HepG2 (cell line): ENCODE measurements at regions not wholly inside any gene's neighbourhood (a gene's known extent, or its start where the extent isn't known, plus 50 kb on each side); places are given as distances from the start of the nearest gene placed in this dataset.

ENCODE experiments used
- ATAC-seq: fragments of 200-7000 bp; cut with Tn5 transposase; 3 replicates; pipeline ENCODE4 v1.9.1; 2020; ENCODE audit warnings: mild to moderate bottlenecking, moderate library complexity
- BruUV-seq: library from RNA; stranded (reverse); fragments of 400-500 nt; replicated peaks from 2 replicates; lab custom pipeline; 2021; lab: Mats Ljungman, UMichigan
- CTCF ChIA-PET: fragments of 300-600 bp; formaldehyde crosslinking; extraction: SDS; loops from one replicate; lab custom pipeline; 2021; ENCODE audit warnings: low total read pairs, inconsistent platforms, low intra/inter-chr PET ratio; lab: Yijun Ruan, JAX
- POLR2A ChIA-PET: fragments of 350-600 bp; sonication (Branson Sonifier 250); formaldehyde crosslinking; loops from one replicate; lab custom pipeline; 2020; ENCODE audit warnings: antibody characterized with exemption, inconsistent platforms; lab: Yijun Ruan, JAX
- DNase-seq: peaks from one replicate; pipeline ENCODE4 v3.0.0-alpha.2; 2015; ENCODE audit warnings: low spot score
- FAIRE-seq: peaks from 3 replicates; lab custom pipeline; 2011; peaks lifted over from hg19 to GRCh38; lab: Jason Lieb, UNC
- H2AFZ ChIP-seq: one replicate; pipeline ENCODE4 v1.6.1; 2011; ENCODE audit warnings: low read length, inconsistent platforms
- H3K27ac ChIP-seq: fragments of 300-600 bp; 3 replicates; pipeline ENCODE4 v1.8.0; 2011; ENCODE audit warnings: mixed run types, mild to moderate bottlenecking, mixed read lengths, low read length, inconsistent platforms; ENCODE audit not compliant: insufficient read depth; ENCODE audit errors: extremely low read length
- H3K27me3 ChIP-seq, 2 experiments: fragments of 200-600 bp in 1 of 2; 2 replicates in 1 of 2; 3 replicates in 1 of 2; pipeline versions ENCODE4 v1.6.0 to v1.8.0; 2011; ENCODE audit warnings: low read length in 2 of 2, mild to moderate bottlenecking in 2 of 2, moderate library complexity in 2 of 2, inconsistent platforms in 1 of 2; ENCODE audit not compliant: insufficient read depth in 2 of 2, control insufficient read depth in 1 of 2
- H3K36me3 ChIP-seq, 2 experiments: fragments of 200-600 bp in 1 of 2; replicated peaks in 1 of 2; 2 replicates in 1 of 2; 3 replicates in 1 of 2; pipeline versions ENCODE4 v1.5.1 to v1.8.0; 2011; ENCODE audit warnings: low read length in 2 of 2, inconsistent platforms in 1 of 2; ENCODE audit not compliant: insufficient read depth in 2 of 2, control insufficient read depth in 1 of 2
- H3K4me1 ChIP-seq: 2 replicates; pipeline ENCODE4 v1.5.1; 2012; ENCODE audit warnings: low read length, inconsistent platforms; ENCODE audit not compliant: insufficient read depth
- H3K4me2 ChIP-seq: 2 replicates; pipeline ENCODE4 v1.6.0; 2011; ENCODE audit warnings: low read depth, low read length, inconsistent platforms
- H3K4me3 ChIP-seq, 3 experiments: fragments of 200-600 bp in 1 of 3; sonication (generic), shearing (Covaris generic) in 1 of 3; replicated peaks in 1 of 3; 2 replicates each; pipeline ENCODE4 v1.5.1; 2011 to 2016; ENCODE audit warnings: low read length in 3 of 3, inconsistent platforms in 2 of 3, low read depth in 2 of 3, mild to moderate bottlenecking in 2 of 3, control low read depth in 1 of 3, mixed read lengths in 1 of 3; ENCODE audit not compliant: insufficient read depth in 1 of 3
- H3K79me2 ChIP-seq: one replicate; pipeline ENCODE4 v1.6.1; 2011; ENCODE audit warnings: low read length, inconsistent platforms; ENCODE audit not compliant: insufficient read depth
- H3K9ac ChIP-seq: 2 replicates; pipeline ENCODE4 v1.6.0; 2011; ENCODE audit warnings: mild to moderate bottlenecking, low read depth, low read length, inconsistent platforms; ENCODE audit not compliant: insufficient read depth
- H3K9me3 ChIP-seq: 2 replicates; pipeline ENCODE4 v1.5.1; 2012; ENCODE audit warnings: mild to moderate bottlenecking, low read length
- H4K20me1 ChIP-seq: 2 replicates; pipeline ENCODE4 v1.6.0; 2011; ENCODE audit warnings: inconsistent platforms, mild to moderate bottlenecking, low read length, moderate library complexity; ENCODE audit not compliant: insufficient read depth
- ATAD3A ChIP-seq: sonication (generic); formaldehyde crosslinking; IDR thresholded peaks from 2 replicates; pipeline ENCODE4 v1.4.0; 2020; ENCODE audit warnings: missing genetic modification reagents
- CENPT ChIP-seq: sonication (generic); formaldehyde crosslinking; IDR thresholded peaks from 2 replicates; pipeline ENCODE4 v1.8.0; 2022; ENCODE audit warnings: low read depth, mild to moderate bottlenecking, moderate library complexity, missing genetic modification reagents
- GLMP ChIP-seq: sonication (generic); formaldehyde crosslinking; IDR thresholded peaks from 2 replicates; pipeline ENCODE4 v1.9.0; 2021; ENCODE audit warnings: missing genetic modification reagents, mild to moderate bottlenecking, borderline replicate concordance
- HNRNPL ChIP-seq: fragments of 200-400 bp; formaldehyde crosslinking; IDR thresholded peaks from 2 replicates; pipeline ENCODE4 v1.6.1; 2017; ENCODE audit warnings: mild to moderate bottlenecking, low read depth, low read length
- MYC ChIP-seq: sonication (generic); formaldehyde crosslinking; IDR thresholded peaks from 2 replicates; pipeline ENCODE4 v1.9.0; 2021; ENCODE audit warnings: missing genetic modification reagents, borderline replicate concordance
- XBP1 ChIP-seq: sonication (generic); formaldehyde crosslinking; IDR thresholded peaks from 2 replicates; pipeline ENCODE4 v1.5.0; 2020; ENCODE audit warnings: missing genetic modification reagents
- ZNF44 ChIP-seq: sonication (generic); formaldehyde crosslinking; IDR thresholded peaks from 2 replicates; pipeline ENCODE4 v1.5.1; 2020; ENCODE audit warnings: mild to moderate bottlenecking, missing genetic modification reagents
- ZNF644 ChIP-seq: IDR thresholded peaks from 2 replicates; pipeline ENCODE4 v1.6.1; 2016; ENCODE audit warnings: low read depth
- ZNF7 ChIP-seq: IDR thresholded peaks from 2 replicates; pipeline ENCODE4 v1.6.1; 2016; ENCODE audit warnings: missing biosample characterization, missing genetic modification reagents
- WGBS: methylation state at CpG from one replicate; pipeline ENCODE4 v1.1.6; 2017; ENCODE audit warnings: low lambda C conversion rate; 5-methylcytosine and 5-hydroxymethylcytosine counted together
- in situ Hi-C: cut with HindIII; loops from 2 replicates; pipeline ENCODE4 v1.10.0; 2017; ENCODE audit warnings: low pct_unique_long_range_greater_than_20kb; ENCODE audit not compliant: extremely low pct_ligation_motif_present
- intact Hi-C: fragments of 100-400 bp; cut with micrococcal nuclease; formaldehyde crosslinking; loops from one replicate; pipeline ENCODE4 v1.10.0; 2022; ENCODE audit not compliant: unreplicated experiment
- TF ChIP-seq, protein P1 (sequence below): sonication (generic); formaldehyde crosslinking; conservative IDR thresholded peaks from 2 replicates; pipeline ENCODE4 v1.4.0; 2020; ENCODE audit warnings: missing genetic modification reagents

DNA sequence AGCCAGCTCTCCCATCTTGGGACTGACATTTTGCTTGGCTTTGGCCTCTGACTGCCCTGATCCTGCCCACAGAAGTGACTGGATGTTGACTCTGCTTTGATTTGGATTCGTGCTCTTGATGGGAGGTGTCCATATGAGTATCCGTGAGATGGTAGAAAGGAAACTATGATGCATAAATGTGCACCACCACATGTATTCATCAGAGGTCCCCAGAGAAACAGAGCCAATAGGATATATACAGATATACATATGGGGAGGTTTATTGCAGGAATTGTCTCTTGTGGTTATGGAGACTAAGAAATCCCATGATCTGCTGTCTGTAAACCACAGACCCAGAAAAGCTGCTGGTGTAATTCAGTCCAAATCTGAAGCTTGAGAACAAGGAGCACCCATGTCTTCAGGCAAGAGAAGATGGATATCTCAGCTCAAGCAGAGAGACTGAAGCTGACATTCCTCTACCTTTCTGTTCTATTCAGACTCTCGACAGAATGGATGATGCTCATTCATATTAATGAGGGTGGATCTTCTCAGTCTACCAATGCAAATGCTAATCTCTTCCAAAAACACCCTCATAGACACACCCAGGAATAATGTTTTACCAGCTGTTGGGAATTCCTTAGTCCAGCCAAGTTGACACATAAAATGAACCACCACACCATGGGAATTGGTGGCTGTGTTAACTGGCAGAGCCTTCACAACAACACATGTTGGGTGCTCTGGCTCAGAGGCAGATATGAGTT, 390.7 kb downstream of the CCSER2 start:
- FAIRE-seq: no peak
- ATAC-seq: no peak
- POLR2A ChIA-PET: no interaction called here
- Histone ChIP-seq H3K4me1 (no peaks in the 10 kb centered on the region), H3K4me3 (no peak overlapping the region), H3K9me3 (no peaks in the 10 kb centered on the region), H2AFZ (no peak overlapping the region), H3K79me2 (no peaks in the 10 kb centered on the region), H4K20me1 (no peaks in the 10 kb centered on the region), H3K36me3 (no peaks in the 10 kb centered on the region), H3K27me3 (peaks cover 0 to 5% of the 10 kb centered on the region in 2 experiments; a peak in 1 of 5 replicates), H3K9ac (no peak overlapping the region), H3K27ac (no peak overlapping the region), H3K4me2 (no peak overlapping the region)
- DNase-seq: no peak
- intact Hi-C loops: no loop called here
- 2% methylated on average over 3 of the region's 3 CpGs for WGBS
- TF ChIP-seq ZNF44 (CRISPR knock-in tag): no peak
- no peak for TF ChIP-seq ZNF7 (CRISPR knock-in tag)
- TF ChIP-seq ATAD3A (CRISPR knock-in tag): no peak
- no peak for TF ChIP-seq ZNF644
- no peak for TF ChIP-seq HNRNPL
- no peak for TF ChIP-seq GLMP (CRISPR knock-in tag)
- no peak for TF ChIP-seq CENPT
- TF ChIP-seq MYC (CRISPR knock-in tag): no peak
- TF ChIP-seq, protein P1, sequence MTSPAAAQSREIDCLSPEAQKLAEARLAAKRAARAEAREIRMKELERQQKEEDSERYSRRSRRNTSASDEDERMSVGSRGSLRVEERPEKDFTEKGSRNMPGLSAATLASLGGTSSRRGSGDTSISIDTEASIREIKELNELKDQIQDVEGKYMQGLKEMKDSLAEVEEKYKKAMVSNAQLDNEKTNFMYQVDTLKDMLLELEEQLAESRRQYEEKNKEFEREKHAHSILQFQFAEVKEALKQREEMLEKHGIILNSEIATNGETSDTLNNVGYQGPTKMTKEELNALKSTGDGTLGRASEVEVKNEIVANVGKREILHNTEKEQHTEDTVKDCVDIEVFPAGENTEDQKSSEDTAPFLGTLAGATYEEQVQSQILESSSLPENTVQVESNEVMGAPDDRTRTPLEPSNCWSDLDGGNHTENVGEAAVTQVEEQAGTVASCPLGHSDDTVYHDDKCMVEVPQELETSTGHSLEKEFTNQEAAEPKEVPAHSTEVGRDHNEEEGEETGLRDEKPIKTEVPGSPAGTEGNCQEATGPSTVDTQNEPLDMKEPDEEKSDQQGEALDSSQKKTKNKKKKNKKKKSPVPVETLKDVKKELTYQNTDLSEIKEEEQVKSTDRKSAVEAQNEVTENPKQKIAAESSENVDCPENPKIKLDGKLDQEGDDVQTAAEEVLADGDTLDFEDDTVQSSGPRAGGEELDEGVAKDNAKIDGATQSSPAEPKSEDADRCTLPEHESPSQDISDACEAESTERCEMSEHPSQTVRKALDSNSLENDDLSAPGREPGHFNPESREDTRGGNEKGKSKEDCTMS (CRISPR knock-in tag): no peak
- TF ChIP-seq XBP1 (CRISPR knock-in tag): no peak
- no TSS peak for BruUV-seq
- in situ Hi-C loops: no loop called here
- CTCF ChIA-PET: no interaction called here
